ENCODE measurements at regions not wholly inside any gene's neighbourhood (a gene's known extent, or its start where the extent isn't known, plus 50 kb on each side); places are given as distances from the start of the nearest gene placed in this dataset.
A peak's percentile ranks its signal among the peaks of the same experiment; 100 is the strongest.

- no peak for TF ChIP-seq CTCF (conservative IDR thresholded peaks at IDR 0.05)
- H3K27ac ChIP-seq = peak overlapping the region; percentile 68
Measured at GRCh38 chr13:50521006-50521830, 322.3 kb downstream of the DLEU7 start.

DNA sequence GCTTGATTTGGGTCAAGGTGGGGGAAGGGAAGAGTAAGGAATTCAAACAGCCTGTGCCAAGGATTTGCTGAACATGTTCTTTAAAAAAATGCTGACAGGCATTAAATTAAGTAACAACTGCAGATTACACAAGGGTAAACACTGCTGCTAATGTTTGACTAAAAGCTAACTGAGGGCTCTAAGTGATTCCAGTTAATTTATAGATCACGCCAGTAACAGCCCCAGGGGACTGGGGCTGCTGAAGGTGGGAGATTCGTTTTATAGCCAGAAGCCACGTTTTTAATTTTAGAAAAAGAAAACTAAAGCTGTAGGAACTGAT, 321.7 kb downstream of the DLEU7 start:
- no peak for TF ChIP-seq CTCF (conservative IDR thresholded peaks at IDR 0.05)
- peak overlapping the region; percentile 68 for H3K27ac ChIP-seq

DNA sequence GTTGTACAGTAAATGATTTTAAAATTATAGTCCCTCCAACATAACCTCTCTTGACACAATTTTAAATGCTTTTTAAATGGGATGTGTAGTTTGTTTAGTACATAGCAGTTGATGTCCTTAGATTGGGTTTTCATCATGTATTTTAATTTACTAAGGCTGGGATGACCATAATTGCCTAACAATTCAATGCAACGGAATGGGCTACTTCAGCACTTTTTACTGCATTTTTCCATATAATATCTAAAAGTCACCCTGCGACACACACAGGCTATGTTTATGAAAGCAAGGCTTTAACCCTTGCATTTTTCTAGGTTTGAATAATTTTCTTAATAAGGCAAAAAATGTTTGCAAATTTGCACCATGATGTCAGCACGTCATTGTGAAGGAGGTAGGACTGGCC, 321.0 kb downstream of the DLEU7 start:
- no peak for TF ChIP-seq CTCF (conservative IDR thresholded peaks at IDR 0.05)

DNA sequence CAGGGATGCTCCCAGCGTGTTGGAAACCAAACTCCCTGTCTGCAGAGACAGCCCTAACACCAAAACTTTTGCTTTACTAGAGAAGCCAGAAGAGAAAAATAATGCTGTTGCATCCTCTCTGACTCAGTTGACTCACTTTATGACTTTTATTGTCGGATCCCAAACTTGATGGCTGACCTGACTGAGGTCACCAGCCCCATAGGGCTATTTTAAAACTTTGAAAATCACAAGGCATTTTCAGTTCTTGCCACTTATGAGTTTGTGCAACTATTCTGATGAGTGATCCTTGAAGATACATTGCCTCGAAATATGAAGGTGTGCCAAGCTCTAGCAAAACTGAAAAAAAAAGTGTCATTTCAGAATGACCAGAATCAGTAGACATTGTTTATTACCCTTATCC, 320.2 kb downstream of the DLEU7 start:
- TF ChIP-seq CTCF (conservative IDR thresholded peaks at IDR 0.05) = no peak
- H3K27ac ChIP-seq = peak overlapping the region; percentile 68

More for the DNA sequence above, 321.0 kb downstream of the DLEU7 start:
- peak overlapping the region; percentile 68 for H3K27ac ChIP-seq

DNA sequence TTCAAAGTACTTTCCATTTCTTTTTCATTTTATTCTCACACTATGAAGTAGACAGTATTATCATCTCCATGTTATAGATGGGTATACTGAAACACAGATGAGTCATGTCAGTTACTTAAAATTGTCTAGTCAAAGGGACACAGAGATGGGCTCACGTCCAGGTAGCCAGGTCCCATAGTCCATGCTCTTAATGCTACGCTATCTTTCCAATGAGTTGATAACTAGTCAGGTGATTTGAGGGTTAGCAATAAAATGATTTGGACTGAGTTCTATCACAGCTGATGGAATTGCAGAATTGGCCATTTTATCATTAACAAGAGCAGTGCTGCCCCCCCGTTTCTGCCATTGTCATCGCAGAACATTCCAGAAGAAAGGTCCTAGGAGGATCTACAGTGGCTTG, 318.9 kb downstream of the DLEU7 start:
- TF ChIP-seq CTCF (conservative IDR thresholded peaks at IDR 0.05) = no peak
- no peak overlapping the region for H3K27ac ChIP-seq

GRCh38 chr13:50526661-50527071, 316.8 kb downstream of the DLEU7 start:
- no peak for TF ChIP-seq CTCF (conservative IDR thresholded peaks at IDR 0.05)
- peak overlapping the region; percentile 81; the same call in 1 of the 2 replicates for H3K27ac ChIP-seq

DNA sequence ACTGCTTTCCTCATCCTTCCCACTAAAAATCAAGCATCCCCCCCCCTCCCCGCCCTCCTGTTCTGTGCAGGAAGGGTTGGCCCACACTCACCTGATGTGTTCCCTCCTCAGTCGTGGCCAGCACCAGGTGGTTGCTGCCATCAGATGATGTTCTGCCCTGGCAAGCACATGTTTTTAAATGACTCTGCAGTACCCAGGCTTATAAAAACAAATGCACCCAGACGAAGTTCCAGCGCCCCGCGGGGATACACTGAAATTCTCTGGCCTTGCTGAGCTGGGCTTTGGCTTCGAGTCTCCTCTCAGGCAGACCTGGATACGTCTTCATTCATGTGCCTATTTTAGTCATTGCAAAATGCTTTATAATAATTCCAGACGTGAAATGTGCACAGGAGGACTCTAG, 316.3 kb downstream of the DLEU7 start:
- TF ChIP-seq CTCF (conservative IDR thresholded peaks at IDR 0.05) = no peak
- H3K27ac ChIP-seq = peak overlapping the region; percentile 81; the same call in 1 of the 2 replicates
